Activated CD8-positive, alpha-beta T cell treated with anti-CD3 and anti-CD28 coated beads for 36 hours (primary cell): ENCODE measurements at regions not wholly inside any gene's neighbourhood (a gene's known extent, or its start where the extent isn't known, plus 50 kb on each side); places are given as distances from the start of the nearest gene placed in this dataset.

Source experiments
- ATAC-seq: fragments of 200-7000 bp; cut with Tn5 transposase; one replicate; pipeline ENCODE4 v1.10.0; 2021; ENCODE audit warnings: mild to moderate bottlenecking, moderate library complexity
- CTCF ChIA-PET: fragments of 350-600 bp; sonication (Branson Sonifier 250); formaldehyde crosslinking; loops from one replicate; lab custom pipeline; 2021; ENCODE audit warnings: antibody characterized with exemption; lab: Charles Lee
- POLR2A ChIA-PET: fragments of 350-600 bp; sonication (Branson Sonifier 250); formaldehyde crosslinking; loops from one replicate; lab custom pipeline; 2021; ENCODE audit warnings: antibody characterized with exemption; lab: Charles Lee
- DNase-seq: peaks from one replicate; pipeline ENCODE4 v3.0.0-alpha.2; 2020
- H3K27ac Mint-ChIP-seq: one replicate; pipeline ENCODE4 v1.8.0; 2021; ENCODE audit warnings: mild to moderate bottlenecking, mixed read lengths
- H3K27me3 Mint-ChIP-seq: one replicate; pipeline ENCODE4 v1.8.0; 2021; ENCODE audit warnings: mixed read lengths
- H3K36me3 Mint-ChIP-seq: one replicate; pipeline ENCODE4 v1.8.0; 2021; ENCODE audit warnings: low read depth, mixed read lengths
- H3K4me1 Mint-ChIP-seq: one replicate; pipeline ENCODE4 v1.8.0; 2021; ENCODE audit warnings: low read depth, mixed read lengths
- H3K4me3 Mint-ChIP-seq: one replicate; pipeline ENCODE4 v1.8.0; 2021; ENCODE audit warnings: mild to moderate bottlenecking, moderate library complexity, mixed read lengths
- H3K9me3 Mint-ChIP-seq: one replicate; pipeline ENCODE4 v1.8.0; 2021; ENCODE audit warnings: mixed read lengths
- intact Hi-C: fragments of 100-400 bp; cut with micrococcal nuclease; formaldehyde crosslinking; loops from one replicate; pipeline ENCODE4 v1.10.0; 2022
- TF ChIP-seq, protein P1 (sequence below): fragments of 200-600 bp; IDR thresholded peaks from one replicate; pipeline ENCODE4 v1.8.0; 2022; ENCODE audit warnings: antibody characterized with exemption, mild to moderate bottlenecking

GRCh38 chr13:74891610-74892009, 590.4 kb downstream of the TBC1D4 start:
- Mint-ChIP-seq H3K27ac (no peak overlapping the region), H3K27me3 (no peaks in the 10 kb centered on the region), H3K4me1 (no peaks in the 10 kb centered on the region), H3K4me3 (no peak overlapping the region), H3K9me3 (no peaks in the 10 kb centered on the region), H3K36me3 (no peaks in the 10 kb centered on the region)
- TF ChIP-seq, protein P1, sequence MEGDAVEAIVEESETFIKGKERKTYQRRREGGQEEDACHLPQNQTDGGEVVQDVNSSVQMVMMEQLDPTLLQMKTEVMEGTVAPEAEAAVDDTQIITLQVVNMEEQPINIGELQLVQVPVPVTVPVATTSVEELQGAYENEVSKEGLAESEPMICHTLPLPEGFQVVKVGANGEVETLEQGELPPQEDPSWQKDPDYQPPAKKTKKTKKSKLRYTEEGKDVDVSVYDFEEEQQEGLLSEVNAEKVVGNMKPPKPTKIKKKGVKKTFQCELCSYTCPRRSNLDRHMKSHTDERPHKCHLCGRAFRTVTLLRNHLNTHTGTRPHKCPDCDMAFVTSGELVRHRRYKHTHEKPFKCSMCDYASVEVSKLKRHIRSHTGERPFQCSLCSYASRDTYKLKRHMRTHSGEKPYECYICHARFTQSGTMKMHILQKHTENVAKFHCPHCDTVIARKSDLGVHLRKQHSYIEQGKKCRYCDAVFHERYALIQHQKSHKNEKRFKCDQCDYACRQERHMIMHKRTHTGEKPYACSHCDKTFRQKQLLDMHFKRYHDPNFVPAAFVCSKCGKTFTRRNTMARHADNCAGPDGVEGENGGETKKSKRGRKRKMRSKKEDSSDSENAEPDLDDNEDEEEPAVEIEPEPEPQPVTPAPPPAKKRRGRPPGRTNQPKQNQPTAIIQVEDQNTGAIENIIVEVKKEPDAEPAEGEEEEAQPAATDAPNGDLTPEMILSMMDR = no peak
- DNase-seq (no peak), ATAC-seq (no peak)
- intact Hi-C loops = no loop called here
- ChIA-PET POLR2A (no interaction called here), CTCF (no interaction called here)

DNA sequence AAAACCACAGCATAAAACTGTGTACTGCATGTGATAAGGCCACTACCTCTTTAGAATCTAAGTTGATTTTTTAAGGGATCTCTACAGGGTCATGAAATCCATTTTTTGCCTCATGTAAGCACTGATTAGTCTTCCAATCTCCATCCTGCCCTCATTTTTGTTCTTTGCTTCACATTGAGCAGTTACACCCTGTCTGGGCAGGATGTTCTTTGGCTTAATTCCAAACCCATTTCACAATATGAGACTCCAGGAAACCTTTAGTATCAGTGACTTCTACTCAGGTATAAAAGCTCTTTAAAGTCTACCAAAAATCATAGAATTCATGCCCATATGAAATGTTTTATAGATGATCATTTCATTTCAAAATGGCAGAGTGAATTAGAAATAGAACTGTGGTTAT, 592.6 kb downstream of the TBC1D4 start:
- POLR2A ChIA-PET = no interaction called here
- CTCF ChIA-PET = no interaction called here
- intact Hi-C loops = no loop called here
- Mint-ChIP-seq H3K9me3 (no peaks in the 10 kb centered on the region), H3K27ac (no peak overlapping the region), H3K4me3 (no peak overlapping the region), H3K27me3 (no peaks in the 10 kb centered on the region), H3K36me3 (no peaks in the 10 kb centered on the region), H3K4me1 (no peaks in the 10 kb centered on the region)
- DNase-seq = no peak
- no peak for ATAC-seq
- TF ChIP-seq, protein P1 = no peak

- TF ChIP-seq, protein P1 = no peak
- Mint-ChIP-seq H3K27ac (no peak overlapping the region), H3K36me3 (no peaks in the 10 kb centered on the region), H3K4me3 (no peak overlapping the region), H3K9me3 (no peaks in the 10 kb centered on the region), H3K4me1 (no peaks in the 10 kb centered on the region), H3K27me3 (no peaks in the 10 kb centered on the region)
- ATAC-seq = no peak
- intact Hi-C loops = no loop called here
- CTCF ChIA-PET = no interaction called here
- POLR2A ChIA-PET = no interaction called here
- DNase-seq = no peak
Measured at GRCh38 chr13:74886502-74886901, 595.5 kb downstream of the TBC1D4 start.

DNA sequence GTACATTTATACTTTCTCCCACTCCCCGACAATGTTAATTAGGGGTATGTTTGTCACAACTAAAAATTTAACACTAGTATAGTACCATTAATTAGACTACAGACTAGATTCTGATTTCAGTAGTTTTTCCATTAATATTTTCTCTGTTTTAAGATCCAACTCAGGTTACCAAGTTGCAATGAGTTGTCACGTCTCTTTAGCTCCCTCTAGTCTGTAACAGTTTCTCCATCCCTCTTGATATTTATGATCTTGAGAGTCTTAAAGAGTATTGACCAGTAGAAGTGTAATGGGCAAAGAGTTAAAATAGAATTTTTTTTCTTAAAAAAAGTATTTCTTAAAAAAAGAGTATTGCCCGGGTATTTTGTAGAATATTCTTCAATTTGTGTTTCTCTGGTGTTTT, 598.1 kb downstream of the TBC1D4 start:
- Mint-ChIP-seq H3K27ac (no peak overlapping the region), H3K36me3 (no peaks in the 10 kb centered on the region), H3K9me3 (peaks cover 2% of the 10 kb centered on the region), H3K4me3 (no peak overlapping the region), H3K4me1 (no peaks in the 10 kb centered on the region), H3K27me3 (peaks cover 3% of the 10 kb centered on the region)
- intact Hi-C loops = no loop called here
- ChIA-PET CTCF (no interaction called here), POLR2A (no interaction called here)
- DNase-seq = no peak
- no peak for ATAC-seq
- TF ChIP-seq, protein P1 = no peak

GRCh38 chr13:74871369-74872070, 610.4 kb downstream of the TBC1D4 start:
- H3K27ac Mint-ChIP-seq = no peak overlapping the region
- H3K4me3 Mint-ChIP-seq = no peak overlapping the region
- intact Hi-C loops = no loop called here
- DNase-seq (no peak), ATAC-seq (no peak)
- ChIA-PET CTCF (no interaction called here), POLR2A (no interaction called here)
- TF ChIP-seq, protein P1 = no peak
- no peaks in the 10 kb centered on the region for H3K36me3 Mint-ChIP-seq
- H3K27me3 Mint-ChIP-seq = peaks cover 1% of the 10 kb centered on the region
- H3K9me3 Mint-ChIP-seq = peaks cover 6% of the 10 kb centered on the region
- H3K4me1 Mint-ChIP-seq = no peaks in the 10 kb centered on the region
